ENCODE measurements at regions not wholly inside any gene's neighbourhood (a gene's known extent, or its start where the extent isn't known, plus 50 kb on each side); places are given as distances from the start of the nearest gene placed in this dataset.

- no peak overlapping the region for H3K27ac Mint-ChIP-seq
- no peak for DNase-seq
- WGBS (ENCODE audit: extremely low coverage, insufficient read length, low lambda C conversion rate): no CpG with 5 or more reads among the region's 3 CpGs
Observed at GRCh38 chrX:139125916-139126315, 404.6 kb upstream of the F9 start.

More at GRCh38 chrX:139125916-139126315, 404.6 kb upstream of the F9 start:
- Histone ChIP-seq H3K9ac (ENCODE audit: extremely low read depth, insufficient read length, low read length) (no peak overlapping the region), H3K79me1 (ENCODE audit: insufficient read depth, low read depth, low read length, poor library complexity, severe bottlenecking) (no peaks in the 10 kb centered on the region), H3K23me2 (ENCODE audit: insufficient read length, low read depth, low read length, poor library complexity, severe bottlenecking) (no peaks in the 10 kb centered on the region), H4K20me1 (ENCODE audit: control insufficient read depth, insufficient read depth, insufficient read length) (no peaks in the 10 kb centered on the region), H2BK20ac (ENCODE audit: low read depth, low read length, poor library complexity, severe bottlenecking) (no peak overlapping the region), H3K23ac (ENCODE audit: insufficient read length, low read depth, low read length) (no peak overlapping the region), H3T11ph (ENCODE audit: low read length) (no peak overlapping the region), H3K4me2 (ENCODE audit: insufficient read depth, insufficient read length, low read length) (no peak overlapping the region), H4K91ac (ENCODE audit: insufficient read length, low read depth, low read length) (no peak overlapping the region), H3K4ac (ENCODE audit: low read depth, low read length) (no peak overlapping the region), H3K14ac (ENCODE audit: insufficient read depth, low read length) (no peak overlapping the region), H3K79me2 (ENCODE audit: insufficient read depth, low read length) (no peaks in the 10 kb centered on the region), H3K56ac (ENCODE audit: insufficient read length, low read depth, low read length) (no peak overlapping the region), H3K27me3 (ENCODE audit: insufficient read depth, low read length) (no peaks in the 10 kb centered on the region; the same call in 1 of the 2 replicates), H2AK5ac (ENCODE audit: insufficient read length, low read length) (no peak overlapping the region), H2BK15ac (ENCODE audit: low read depth, low read length) (no peak overlapping the region), H3K27ac (ENCODE audit: insufficient read length, low read depth, low read length) (no peak overlapping the region), H4K5ac (ENCODE audit: insufficient read length, low read depth, low read length) (no peak overlapping the region), H2BK120ac (ENCODE audit: low read depth, low read length, poor library complexity, severe bottlenecking) (no peak overlapping the region), H3K4me1 (ENCODE audit: insufficient read depth, low read length) (no peaks in the 10 kb centered on the region), H2BK5ac (ENCODE audit: insufficient read length, low read length) (no peak overlapping the region), H3K9me3 (ENCODE audit: control insufficient read depth, low read depth, low read length) (peaks cover 4% of the 10 kb centered on the region), H2AFZ (ENCODE audit: low read length) (no peak overlapping the region), H2BK12ac (ENCODE audit: insufficient read length, low read depth, low read length) (no peak overlapping the region), H4K8ac (replicated peaks; ENCODE audit: insufficient read length, low read depth, low read length) (no peak overlapping the region), H3K18ac (ENCODE audit: insufficient read length, low read depth, low read length) (no peak overlapping the region)
- Mint-ChIP-seq H3K36me3 (ENCODE audit: insufficient read depth in 1 of 3, low read depth in 3 of 3) (peaks cover 5 to 6% (median 5%) of the 10 kb centered on the region in 3 experiments; a peak in 5 of 7 replicates), H3K9me3 (peaks cover 10 to 19% of the 10 kb centered on the region in 2 experiments), H3K4me3 (no peak overlapping the region), H3K4me1 (peaks cover 16 to 21% of the 10 kb centered on the region in 2 experiments), H3K27me3 (ENCODE audit: low read depth) (peaks cover 29% of the 10 kb centered on the region)
- TF ChIP-seq, protein P1, sequence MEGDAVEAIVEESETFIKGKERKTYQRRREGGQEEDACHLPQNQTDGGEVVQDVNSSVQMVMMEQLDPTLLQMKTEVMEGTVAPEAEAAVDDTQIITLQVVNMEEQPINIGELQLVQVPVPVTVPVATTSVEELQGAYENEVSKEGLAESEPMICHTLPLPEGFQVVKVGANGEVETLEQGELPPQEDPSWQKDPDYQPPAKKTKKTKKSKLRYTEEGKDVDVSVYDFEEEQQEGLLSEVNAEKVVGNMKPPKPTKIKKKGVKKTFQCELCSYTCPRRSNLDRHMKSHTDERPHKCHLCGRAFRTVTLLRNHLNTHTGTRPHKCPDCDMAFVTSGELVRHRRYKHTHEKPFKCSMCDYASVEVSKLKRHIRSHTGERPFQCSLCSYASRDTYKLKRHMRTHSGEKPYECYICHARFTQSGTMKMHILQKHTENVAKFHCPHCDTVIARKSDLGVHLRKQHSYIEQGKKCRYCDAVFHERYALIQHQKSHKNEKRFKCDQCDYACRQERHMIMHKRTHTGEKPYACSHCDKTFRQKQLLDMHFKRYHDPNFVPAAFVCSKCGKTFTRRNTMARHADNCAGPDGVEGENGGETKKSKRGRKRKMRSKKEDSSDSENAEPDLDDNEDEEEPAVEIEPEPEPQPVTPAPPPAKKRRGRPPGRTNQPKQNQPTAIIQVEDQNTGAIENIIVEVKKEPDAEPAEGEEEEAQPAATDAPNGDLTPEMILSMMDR (conservative IDR thresholded peaks at IDR 0.05): no peak
